Esophagus (tissue), 2 donors: ENCODE measurements at regions not wholly inside any gene's neighbourhood (a gene's known extent, or its start where the extent isn't known, plus 50 kb on each side); places are given as distances from the start of the nearest gene placed in this dataset.

ENCODE experiments used
- H3K27ac ChIP-seq, 2 donors: one replicate each; pipeline ENCODE4 v1.5.1; 2013; ENCODE audit warnings: low read depth in 2 of 2, mild to moderate bottlenecking in 2 of 2, inconsistent platforms in 1 of 2, low read length in 1 of 2, moderate library complexity in 1 of 2
- H3K27me3 ChIP-seq, 2 donors: one replicate each; pipeline ENCODE4 v1.6.1; 2013; ENCODE audit warnings: low read length in 2 of 2, control low read depth in 1 of 2, mild to moderate bottlenecking in 1 of 2; ENCODE audit not compliant: insufficient read depth in 2 of 2, control insufficient read depth in 1 of 2
- H3K36me3 ChIP-seq, 2 donors: one replicate each; pipeline ENCODE4 v1.6.1; 2013; ENCODE audit warnings: low read length in 1 of 2; ENCODE audit not compliant: control insufficient read depth in 2 of 2, insufficient read depth in 2 of 2
- H3K4me1 ChIP-seq, 2 donors: one replicate each; pipeline ENCODE4 v1.6.1; 2013; ENCODE audit warnings: low read length in 1 of 2; ENCODE audit not compliant: control insufficient read depth in 2 of 2, insufficient read depth in 2 of 2
- H3K4me3 ChIP-seq, 2 donors: one replicate each; pipeline ENCODE4 v1.5.1; 2013; ENCODE audit warnings: low read length in 2 of 2, mild to moderate bottlenecking in 2 of 2, low read depth in 1 of 2, moderate library complexity in 1 of 2
- H3K9me3 ChIP-seq, 2 donors: one replicate each; pipeline ENCODE4 v1.6.1; 2013; ENCODE audit warnings: mild to moderate bottlenecking in 2 of 2, low read depth in 1 of 2, low read length in 1 of 2, moderate library complexity in 1 of 2; ENCODE audit not compliant: control insufficient read depth in 2 of 2, insufficient read depth in 1 of 2
- WGBS, 2 donors: extraction: QIAGEN DNeasy Blood & Tissue Kit; methylation state at CpG; one replicate each; pipeline ENCODE4 v1.1.7; 2013; 5-methylcytosine and 5-hydroxymethylcytosine counted together
- donor health status: healthy with polysubstance abuse.
- donor health status: Bipolar disorder and iron deficiency.

DNA sequence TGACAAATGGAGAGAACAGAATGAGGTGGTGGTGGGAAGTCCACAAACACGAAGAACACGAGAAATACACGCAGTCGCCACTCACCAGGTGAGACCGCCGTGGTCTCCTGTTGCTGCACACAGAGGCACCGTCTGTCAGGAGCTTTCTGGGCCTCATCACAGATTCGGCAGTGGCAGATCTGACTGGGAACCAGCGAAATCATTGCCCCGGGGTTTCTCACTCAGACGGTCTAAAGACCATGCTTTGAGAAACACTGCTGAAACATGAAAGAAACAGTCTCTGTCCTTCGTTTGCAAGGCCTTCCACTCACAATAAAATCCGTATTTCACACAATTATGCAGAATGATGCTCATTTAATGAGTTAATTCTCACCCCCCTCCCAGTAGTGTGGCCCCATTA lies 130.9 kb upstream of the AFDN start:
- H3K36me3 ChIP-seq, result peaks cover 0 to 2% of the 10 kb centered on the region in 2 donors
- no peaks in the 10 kb centered on the region for H3K9me3 ChIP-seq
- no peaks in the 10 kb centered on the region for H3K27me3 ChIP-seq
- peaks cover 0 to 8% of the 10 kb centered on the region in 2 donors for H3K4me1 ChIP-seq
- peak overlapping the region in 1 of 2 donors; percentile 51 for H3K27ac ChIP-seq
- 92 to 96% methylated on average over 13 of the region's 13 CpGs for WGBS, 2 donors
- peak overlapping the region in 1 of 2 donors; percentile 46 for H3K4me3 ChIP-seq

DNA sequence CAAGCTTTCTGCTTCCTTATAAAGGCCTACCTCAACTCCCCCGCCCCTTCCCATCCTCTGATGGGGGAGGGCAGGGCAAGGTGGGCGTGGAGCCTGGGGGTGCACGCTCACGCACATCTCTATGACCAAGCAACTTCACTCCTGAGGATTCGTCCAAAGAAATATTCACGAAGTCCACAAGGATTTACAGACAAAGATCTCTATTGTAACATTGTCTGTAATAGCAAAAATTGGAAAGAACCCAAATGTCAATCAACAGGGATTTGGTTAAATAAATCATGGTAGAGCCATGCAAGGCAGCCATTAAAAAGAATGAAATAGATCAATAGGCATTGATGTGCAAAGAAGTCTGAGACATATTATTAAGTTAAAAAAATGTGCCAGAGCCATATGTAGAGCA lies 130.4 kb upstream of the AFDN start:
- H3K27ac ChIP-seq, result peak overlapping the region in 1 of 2 donors; percentile 74
- H3K36me3 ChIP-seq, result peaks cover 0 to 2% of the 10 kb centered on the region in 2 donors
- 82 to 88% methylated on average over 6 of the region's 6 CpGs for WGBS, 2 donors
- H3K4me3 ChIP-seq, result no peak overlapping the region
- no peaks in the 10 kb centered on the region for H3K27me3 ChIP-seq
- peaks cover 0 to 8% of the 10 kb centered on the region in 2 donors for H3K4me1 ChIP-seq
- H3K9me3 ChIP-seq, result no peaks in the 10 kb centered on the region

DNA sequence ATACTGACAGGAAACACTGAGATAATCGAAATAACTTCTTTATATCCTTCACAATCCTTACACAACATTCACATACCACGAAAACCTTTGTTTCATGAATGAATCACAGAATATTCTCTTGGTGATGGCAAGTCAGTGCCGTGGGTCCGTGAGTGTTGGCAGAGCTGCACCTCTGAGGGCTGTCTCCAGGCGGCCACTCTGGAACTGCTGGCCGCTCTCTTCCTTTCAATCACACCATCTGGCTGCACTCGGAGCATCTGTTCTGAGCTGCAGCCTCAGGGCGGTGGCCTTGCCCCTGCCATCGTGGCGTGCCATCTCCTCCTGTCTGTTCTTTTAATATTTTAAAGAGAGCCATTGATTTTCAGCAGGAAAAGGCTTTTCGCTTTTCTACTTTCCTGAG lies 129.4 kb upstream of the AFDN start:
- Histone ChIP-seq H3K4me1 (peaks cover 0 to 8% of the 10 kb centered on the region in 2 donors), H3K27ac (peak overlapping the region in 1 of 2 donors; percentile 35), H3K9me3 (no peaks in the 10 kb centered on the region), H3K36me3 (peaks cover 0 to 2% of the 10 kb centered on the region in 2 donors), H3K4me3 (no peak overlapping the region), H3K27me3 (no peaks in the 10 kb centered on the region)
- WGBS, 2 donors, result 63 to 69% methylated on average over 11 of the region's 11 CpGs

DNA sequence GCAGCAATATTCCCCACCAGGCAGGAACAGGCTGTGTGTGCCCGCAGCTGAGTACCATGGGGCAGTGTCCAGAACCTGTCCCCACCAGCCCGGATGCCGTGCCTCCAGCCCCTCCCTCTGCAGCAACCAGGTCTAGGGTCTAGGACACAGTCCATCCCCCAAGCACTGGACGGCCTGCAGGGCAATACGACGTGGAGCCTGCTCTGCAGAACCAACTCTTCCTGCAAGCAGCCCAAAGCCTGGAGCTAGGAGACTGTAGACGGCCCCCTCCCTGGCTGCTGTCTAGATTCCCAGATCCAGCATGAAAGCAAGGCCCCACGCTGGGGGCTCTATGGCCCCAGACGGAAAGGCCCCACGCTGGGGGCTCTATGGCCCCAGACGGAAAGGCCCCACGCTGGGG lies 128.2 kb upstream of the AFDN start:
- Histone ChIP-seq H3K36me3 (peaks cover 0 to 2% of the 10 kb centered on the region in 2 donors), H3K9me3 (no peaks in the 10 kb centered on the region), H3K27ac (no peak overlapping the region), H3K27me3 (no peaks in the 10 kb centered on the region), H3K4me3 (no peak overlapping the region), H3K4me1 (peaks cover 0 to 8% of the 10 kb centered on the region in 2 donors)
- WGBS, 2 donors, result 92 to 94% methylated on average over 12 of the region's 12 CpGs

DNA sequence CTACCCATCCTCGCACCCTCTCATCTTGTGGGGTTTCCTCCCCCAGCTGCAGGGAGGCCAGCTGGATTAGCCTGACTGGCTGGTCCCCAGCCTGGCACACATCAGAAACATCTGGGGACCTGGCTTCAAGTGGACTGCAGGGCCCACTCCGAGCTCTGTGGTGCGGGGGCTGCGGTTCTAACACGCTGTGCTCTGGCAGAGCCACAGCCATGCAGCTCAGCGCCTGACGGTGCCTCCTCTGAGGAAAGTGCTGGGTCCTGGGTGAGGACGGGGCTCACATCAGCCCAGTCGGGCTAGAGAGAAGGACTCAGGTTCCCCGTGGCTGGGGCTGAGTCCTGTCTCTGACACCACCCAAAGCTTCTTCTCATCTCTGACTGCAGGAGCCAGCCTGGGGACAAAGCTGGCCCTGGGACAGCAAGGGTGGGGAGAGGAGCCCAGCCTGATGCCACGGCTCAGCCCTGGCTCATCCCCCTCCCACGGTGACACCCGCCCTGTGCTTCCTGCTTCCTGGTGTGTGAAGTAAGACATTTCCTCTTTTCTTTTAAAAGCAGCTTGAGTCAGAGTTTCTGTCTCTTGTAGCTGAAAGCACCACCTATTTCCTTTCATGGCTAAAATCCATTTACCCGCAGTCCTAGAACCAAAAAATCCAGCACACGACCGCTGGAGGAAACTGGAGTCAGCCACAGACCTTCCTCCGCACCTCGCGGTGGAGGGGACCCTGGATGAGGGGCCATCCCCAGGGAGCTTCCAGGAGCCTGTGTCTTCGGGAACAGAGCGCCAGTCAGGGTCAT lies 127.4 kb upstream of the AFDN start:
- Histone ChIP-seq H3K27ac (peak overlapping the region; percentile 90 to 97), H3K9me3 (no peaks in the 10 kb centered on the region), H3K4me3 (no peak overlapping the region), H3K27me3 (no peaks in the 10 kb centered on the region), H3K36me3 (peaks cover 0 to 2% of the 10 kb centered on the region in 2 donors), H3K4me1 (peaks cover 0 to 8% of the 10 kb centered on the region in 2 donors)
- WGBS, 2 donors, result 58 to 61% methylated on average over 21 of the region's 21 CpGs

DNA sequence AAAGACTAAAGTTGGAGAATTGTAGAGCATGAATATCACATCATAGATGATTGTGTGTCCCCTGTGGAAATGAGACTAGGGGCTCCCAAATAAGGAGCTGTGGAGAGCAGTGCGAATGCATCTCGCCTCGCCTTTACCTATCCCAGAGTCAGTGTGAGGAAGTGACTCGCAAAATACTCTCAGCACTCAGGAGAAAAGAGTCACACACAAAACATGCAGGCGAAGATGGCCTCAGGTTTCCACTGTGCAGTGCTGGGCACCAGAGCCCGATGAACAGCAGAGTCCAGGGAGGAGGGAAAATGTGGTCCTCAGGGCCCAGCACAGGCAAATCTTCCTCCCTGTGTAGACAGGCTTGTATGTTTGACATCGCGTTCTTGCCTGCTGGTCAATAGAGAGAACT lies 126.5 kb upstream of the AFDN start:
- Histone ChIP-seq H3K9me3 (no peaks in the 10 kb centered on the region), H3K4me1 (peaks cover 0 to 8% of the 10 kb centered on the region in 2 donors), H3K36me3 (peaks cover 0 to 2% of the 10 kb centered on the region in 2 donors), H3K27ac (peak overlapping the region; percentile 82), H3K4me3 (no peak overlapping the region), H3K27me3 (no peaks in the 10 kb centered on the region)
- WGBS, 2 donors, result 79 to 80% methylated on average over 8 of the region's 8 CpGs

DNA sequence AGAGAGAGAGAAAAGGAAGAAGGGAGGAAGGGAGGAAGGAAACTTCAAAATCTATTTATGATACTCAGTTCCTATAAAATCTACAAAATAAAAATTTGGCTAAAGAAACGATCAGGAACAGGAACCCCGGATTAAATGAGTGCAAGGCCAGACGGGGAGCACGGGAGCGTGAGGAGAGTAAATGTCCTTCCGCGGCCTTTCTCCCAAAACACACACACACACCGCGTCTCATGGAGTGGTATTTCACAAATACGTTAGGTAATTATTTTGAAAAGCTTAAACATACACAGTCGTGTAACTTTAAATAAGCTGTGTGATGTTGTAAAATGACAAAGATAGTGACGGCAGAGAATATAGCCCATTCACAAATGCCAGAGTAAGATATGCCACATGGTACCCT lies 125.7 kb upstream of the AFDN start:
- WGBS, 2 donors, result 89 to 90% methylated on average over 12 of the region's 12 CpGs
- Histone ChIP-seq H3K27me3 (no peaks in the 10 kb centered on the region), H3K4me3 (no peak overlapping the region)

DNA sequence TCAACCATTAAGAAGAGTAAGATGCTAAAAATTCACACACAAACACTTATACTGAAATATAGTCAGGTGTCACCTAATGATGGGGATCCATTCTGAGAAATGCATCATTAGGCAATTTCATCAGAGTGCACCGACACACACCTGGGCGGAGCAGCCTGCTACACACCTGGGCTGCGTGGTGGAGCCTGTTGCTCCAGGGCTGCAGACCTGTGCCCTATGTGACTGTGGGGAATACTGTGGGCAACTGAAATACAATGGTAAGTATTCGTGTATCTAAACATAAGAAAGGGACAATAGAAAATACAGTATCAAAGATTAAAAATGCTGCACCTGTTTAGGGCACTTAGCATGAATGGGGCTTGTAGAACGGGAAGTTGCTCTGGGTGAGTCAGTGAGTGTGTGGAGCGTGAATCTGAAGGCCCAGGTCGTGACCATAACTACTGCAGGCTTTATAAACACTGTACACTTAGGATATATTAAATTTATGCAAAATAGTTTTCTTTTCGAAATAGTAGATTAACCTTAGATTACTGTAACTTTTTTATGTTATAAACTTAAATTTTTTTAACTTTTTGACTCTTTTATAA lies 124.4 kb upstream of the AFDN start:
- Histone ChIP-seq H3K27ac (peak overlapping the region; percentile 22 to 37), H3K27me3 (no peaks in the 10 kb centered on the region), H3K4me1 (peaks cover 0 to 8% of the 10 kb centered on the region in 2 donors), H3K4me3 (no peak overlapping the region), H3K36me3 (peaks cover 0 to 2% of the 10 kb centered on the region in 2 donors), H3K9me3 (no peaks in the 10 kb centered on the region)
- 71% methylated on average over 8 of the region's 8 CpGs for WGBS, 2 donors

More for the DNA sequence above, 125.7 kb upstream of the AFDN start:
- Histone ChIP-seq H3K9me3 (no peaks in the 10 kb centered on the region), H3K4me1 (peaks cover 0 to 8% of the 10 kb centered on the region in 2 donors), H3K36me3 (peaks cover 0 to 2% of the 10 kb centered on the region in 2 donors), H3K27ac (no peak overlapping the region)

DNA sequence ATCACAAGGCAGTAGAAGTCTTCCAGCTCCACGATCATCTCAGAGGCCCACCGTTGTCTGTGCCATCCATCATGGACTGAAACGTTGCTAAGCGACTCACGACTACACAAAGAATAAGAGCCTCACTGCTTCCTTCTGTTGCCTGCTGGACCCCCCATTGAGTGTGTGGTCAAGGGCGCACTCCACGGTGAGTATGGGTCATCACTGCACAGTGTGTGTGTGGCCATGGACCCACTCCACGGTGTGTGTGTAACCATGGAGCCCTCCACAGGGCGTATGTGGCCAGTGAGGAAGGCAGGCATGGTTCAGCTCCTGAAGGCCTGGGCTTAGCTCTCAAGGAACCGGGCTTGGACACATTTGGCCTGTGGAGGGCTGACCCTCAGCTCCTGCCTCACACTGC lies 123.4 kb upstream of the AFDN start:
- Histone ChIP-seq H3K4me3 (no peak overlapping the region), H3K27ac (no peak overlapping the region), H3K36me3 (peaks cover 0 to 2% of the 10 kb centered on the region in 2 donors), H3K4me1 (peaks cover 0 to 6% of the 10 kb centered on the region in 2 donors), H3K27me3 (no peaks in the 10 kb centered on the region), H3K9me3 (no peaks in the 10 kb centered on the region)
- 88 to 89% methylated on average over 10 of the region's 10 CpGs for WGBS, 2 donors
